ENCODE measurements at regions not wholly inside any gene's neighbourhood (a gene's known extent, or its start where the extent isn't known, plus 50 kb on each side); places are given as distances from the start of the nearest gene placed in this dataset.

DNA sequence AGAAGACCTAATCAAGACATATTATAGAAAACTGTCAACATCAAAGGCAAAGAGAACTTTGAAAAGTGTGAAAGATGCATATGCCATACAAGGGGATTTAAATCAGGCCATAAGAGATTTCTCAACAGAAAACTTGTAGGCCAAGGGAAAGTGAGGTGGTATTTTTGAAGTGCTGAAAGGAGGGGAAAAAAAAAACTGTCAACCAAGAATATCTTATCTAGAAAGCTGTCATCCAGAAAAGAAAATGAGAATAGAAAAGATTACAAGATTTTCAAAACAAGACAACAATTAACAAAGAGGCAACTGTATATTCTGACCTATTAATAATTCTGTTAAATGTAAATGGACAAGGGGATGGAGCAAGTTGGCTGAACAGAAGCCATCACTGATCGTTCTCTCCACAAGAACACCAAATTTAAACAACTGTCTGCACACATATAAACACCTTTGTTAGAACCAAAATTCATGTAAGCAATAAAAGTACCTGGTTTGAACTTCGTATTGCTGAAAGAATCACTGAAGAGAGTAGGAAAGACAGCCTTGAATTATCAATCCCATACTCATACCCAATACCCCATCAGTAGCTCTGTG, 880.1 kb upstream of the PCDH9 start:
- H3K4me2 ChIP-seq (ENCODE audit: control insufficient read depth, extremely low read depth, insufficient read depth, low read depth, low read length): no peak overlapping the region
- no peaks in the 10 kb centered on the region for H4K20me1 ChIP-seq (ENCODE audit: control insufficient read depth, extremely low read depth, insufficient read depth, low read length)
- no peaks in the 10 kb centered on the region for H3K9me1 ChIP-seq (ENCODE audit: control insufficient read depth, extremely low read depth, insufficient read depth, low read length)
- dilution Hi-C loops (cut with MboI; ENCODE audit: extremely low pct_ligation_motif_present, low sequenced_read_pairs): no loop called here
- DNase-seq (ENCODE audit: low read depth, low spot score) (no peak), FAIRE-seq (no peak)
- no peaks in the 10 kb centered on the region for H3K9me3 ChIP-seq (ENCODE audit: control insufficient read depth, low read depth, low read length)
- H3K36me3 ChIP-seq (ENCODE audit: control insufficient read depth in 2 of 2, extremely low read depth in 1 of 2, insufficient read depth in 2 of 2, low read length in 2 of 2): no peaks in the 10 kb centered on the region
- TF ChIP-seq, protein P1, sequence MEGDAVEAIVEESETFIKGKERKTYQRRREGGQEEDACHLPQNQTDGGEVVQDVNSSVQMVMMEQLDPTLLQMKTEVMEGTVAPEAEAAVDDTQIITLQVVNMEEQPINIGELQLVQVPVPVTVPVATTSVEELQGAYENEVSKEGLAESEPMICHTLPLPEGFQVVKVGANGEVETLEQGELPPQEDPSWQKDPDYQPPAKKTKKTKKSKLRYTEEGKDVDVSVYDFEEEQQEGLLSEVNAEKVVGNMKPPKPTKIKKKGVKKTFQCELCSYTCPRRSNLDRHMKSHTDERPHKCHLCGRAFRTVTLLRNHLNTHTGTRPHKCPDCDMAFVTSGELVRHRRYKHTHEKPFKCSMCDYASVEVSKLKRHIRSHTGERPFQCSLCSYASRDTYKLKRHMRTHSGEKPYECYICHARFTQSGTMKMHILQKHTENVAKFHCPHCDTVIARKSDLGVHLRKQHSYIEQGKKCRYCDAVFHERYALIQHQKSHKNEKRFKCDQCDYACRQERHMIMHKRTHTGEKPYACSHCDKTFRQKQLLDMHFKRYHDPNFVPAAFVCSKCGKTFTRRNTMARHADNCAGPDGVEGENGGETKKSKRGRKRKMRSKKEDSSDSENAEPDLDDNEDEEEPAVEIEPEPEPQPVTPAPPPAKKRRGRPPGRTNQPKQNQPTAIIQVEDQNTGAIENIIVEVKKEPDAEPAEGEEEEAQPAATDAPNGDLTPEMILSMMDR (optimal IDR thresholded peaks at IDR 0.05 in 1 of 3, IDR thresholded peaks at IDR 0.05 in 1 of 3, conservative IDR thresholded peaks at IDR 0.05 in 1 of 3; ENCODE audit: extremely low read depth in 1 of 3, insufficient read depth in 2 of 3, low read length in 3 of 3): no peak
- TF ChIP-seq EZH2 (IDR thresholded peaks at IDR 0.05; ENCODE audit: low read length): no peak
- no peak overlapping the region for H3K4me3 ChIP-seq (ENCODE audit: control insufficient read depth in 2 of 3, extremely low read depth in 1 of 3, insufficient read depth in 2 of 3, low read depth in 1 of 3, low read length in 3 of 3)
- no peaks in the 10 kb centered on the region for H3K79me2 ChIP-seq (ENCODE audit: control insufficient read depth, insufficient read depth, low read length)
- H3K27ac ChIP-seq (ENCODE audit: control insufficient read depth, insufficient read depth, low read length): no peak overlapping the region
- H3K9ac ChIP-seq (ENCODE audit: control insufficient read depth, extremely low read depth, insufficient read depth, low read length): no peak overlapping the region
- H3K4me1 ChIP-seq (ENCODE audit: control insufficient read depth, extremely low read depth, insufficient read depth, low read length): no peaks in the 10 kb centered on the region
- H2AFZ ChIP-seq (ENCODE audit: control insufficient read depth, low read length): no peak overlapping the region
- no peaks in the 10 kb centered on the region for H3K27me3 ChIP-seq (ENCODE audit: control insufficient read depth, extremely low read depth, insufficient read depth, low read length)

DNA sequence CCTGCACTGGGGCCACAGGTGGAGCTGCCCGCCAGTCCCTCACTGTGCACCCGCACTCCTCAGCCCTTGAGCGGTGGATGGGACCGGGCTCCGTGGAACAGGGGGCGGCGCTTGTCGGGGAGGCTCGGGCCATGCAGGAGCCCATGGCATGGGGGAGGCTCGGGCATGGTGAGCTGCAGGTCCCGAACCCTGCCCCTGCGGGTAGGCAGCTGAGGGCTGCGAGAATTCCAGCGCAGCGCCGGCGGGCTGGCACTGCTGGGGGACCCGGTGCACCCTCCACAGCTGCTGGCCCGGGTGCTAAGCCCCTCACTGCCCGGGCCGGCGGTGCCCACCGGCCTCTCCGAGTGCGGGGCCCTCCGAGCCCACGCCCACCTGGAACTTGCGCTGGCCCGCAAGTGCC, 877.5 kb upstream of the PCDH9 start:
- H3K27ac ChIP-seq (ENCODE audit: control insufficient read depth, insufficient read depth, low read length): no peak overlapping the region
- no peaks in the 10 kb centered on the region for H4K20me1 ChIP-seq (ENCODE audit: control insufficient read depth, extremely low read depth, insufficient read depth, low read length)
- no peak overlapping the region for H3K4me2 ChIP-seq (ENCODE audit: control insufficient read depth, extremely low read depth, insufficient read depth, low read depth, low read length)
- FAIRE-seq (no peak), DNase-seq (ENCODE audit: low read depth, low spot score) (no peak)
- H3K9ac ChIP-seq (ENCODE audit: control insufficient read depth, extremely low read depth, insufficient read depth, low read length): no peak overlapping the region
- no peaks in the 10 kb centered on the region for H3K27me3 ChIP-seq (ENCODE audit: control insufficient read depth, extremely low read depth, insufficient read depth, low read length)
- no peaks in the 10 kb centered on the region for H3K36me3 ChIP-seq (ENCODE audit: control insufficient read depth in 2 of 2, extremely low read depth in 1 of 2, insufficient read depth in 2 of 2, low read length in 2 of 2)
- no peak overlapping the region for H3K4me3 ChIP-seq (ENCODE audit: control insufficient read depth in 2 of 3, extremely low read depth in 1 of 3, insufficient read depth in 2 of 3, low read depth in 1 of 3, low read length in 3 of 3)
- H3K4me1 ChIP-seq (ENCODE audit: control insufficient read depth, extremely low read depth, insufficient read depth, low read length): no peaks in the 10 kb centered on the region
- TF ChIP-seq EZH2 (IDR thresholded peaks at IDR 0.05; ENCODE audit: low read length): no peak
- TF ChIP-seq, protein P1 (optimal IDR thresholded peaks at IDR 0.05 in 1 of 3, IDR thresholded peaks at IDR 0.05 in 1 of 3, conservative IDR thresholded peaks at IDR 0.05 in 1 of 3; ENCODE audit: extremely low read depth in 1 of 3, insufficient read depth in 2 of 3, low read length in 3 of 3): no peak
- no peaks in the 10 kb centered on the region for H3K9me3 ChIP-seq (ENCODE audit: control insufficient read depth, low read depth, low read length)
- dilution Hi-C loops (cut with MboI; ENCODE audit: extremely low pct_ligation_motif_present, low sequenced_read_pairs): no loop called here
- H3K9me1 ChIP-seq (ENCODE audit: control insufficient read depth, extremely low read depth, insufficient read depth, low read length): no peaks in the 10 kb centered on the region
- H2AFZ ChIP-seq (ENCODE audit: control insufficient read depth, low read length): no peak overlapping the region
- no peaks in the 10 kb centered on the region for H3K79me2 ChIP-seq (ENCODE audit: control insufficient read depth, insufficient read depth, low read length)

Data from keratinocyte (primary cell).